ENCODE measurements at regions not wholly inside any gene's neighbourhood (a gene's known extent, or its start where the extent isn't known, plus 50 kb on each side); places are given as distances from the start of the nearest gene placed in this dataset.

DNA sequence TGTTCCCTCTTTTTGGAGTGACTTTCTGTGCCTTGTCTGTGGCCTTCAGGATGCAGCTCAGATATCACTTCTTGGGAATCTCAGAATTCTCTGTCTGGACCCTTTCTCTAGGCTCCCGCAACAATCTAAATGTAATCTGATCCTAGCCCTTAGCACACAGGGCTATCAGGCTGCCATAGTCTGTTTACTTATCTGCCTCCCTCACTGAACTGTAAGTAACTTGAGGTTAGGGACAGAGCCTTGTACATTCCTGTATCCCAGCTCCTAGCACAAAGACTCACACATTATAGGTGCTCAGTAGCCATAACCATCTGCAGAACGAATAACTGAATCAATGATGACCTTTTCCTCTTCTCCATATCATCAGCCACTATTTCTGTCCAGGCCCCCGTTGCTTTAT lies 69.5 kb downstream of the RTL9 start:
- Histone ChIP-seq H3K27ac (no peak overlapping the region), H3K9me3 (no peaks in the 10 kb centered on the region), H3K36me3 (replicated peaks in 1 of 2; ENCODE audit: insufficient read depth in 1 of 2, low read depth in 2 of 2) (no peaks in the 10 kb centered on the region), H3K4me3 (no peak overlapping the region), H3K27me3 (no peaks in the 10 kb centered on the region), H3K4me1 (no peaks in the 10 kb centered on the region)
- DNase-seq (no peak), ATAC-seq (no peak)
- intact Hi-C loops (cut with DNase I), result no loop called here
- TF ChIP-seq POLR2A (IDR thresholded peaks at IDR 0.05), result no peak
- TF ChIP-seq, protein P1, sequence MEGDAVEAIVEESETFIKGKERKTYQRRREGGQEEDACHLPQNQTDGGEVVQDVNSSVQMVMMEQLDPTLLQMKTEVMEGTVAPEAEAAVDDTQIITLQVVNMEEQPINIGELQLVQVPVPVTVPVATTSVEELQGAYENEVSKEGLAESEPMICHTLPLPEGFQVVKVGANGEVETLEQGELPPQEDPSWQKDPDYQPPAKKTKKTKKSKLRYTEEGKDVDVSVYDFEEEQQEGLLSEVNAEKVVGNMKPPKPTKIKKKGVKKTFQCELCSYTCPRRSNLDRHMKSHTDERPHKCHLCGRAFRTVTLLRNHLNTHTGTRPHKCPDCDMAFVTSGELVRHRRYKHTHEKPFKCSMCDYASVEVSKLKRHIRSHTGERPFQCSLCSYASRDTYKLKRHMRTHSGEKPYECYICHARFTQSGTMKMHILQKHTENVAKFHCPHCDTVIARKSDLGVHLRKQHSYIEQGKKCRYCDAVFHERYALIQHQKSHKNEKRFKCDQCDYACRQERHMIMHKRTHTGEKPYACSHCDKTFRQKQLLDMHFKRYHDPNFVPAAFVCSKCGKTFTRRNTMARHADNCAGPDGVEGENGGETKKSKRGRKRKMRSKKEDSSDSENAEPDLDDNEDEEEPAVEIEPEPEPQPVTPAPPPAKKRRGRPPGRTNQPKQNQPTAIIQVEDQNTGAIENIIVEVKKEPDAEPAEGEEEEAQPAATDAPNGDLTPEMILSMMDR (IDR thresholded peaks at IDR 0.05), result no peak
- 64 to 71% methylated on average over 3 of the region's 3 CpGs for WGBS, 2 donors

DNA sequence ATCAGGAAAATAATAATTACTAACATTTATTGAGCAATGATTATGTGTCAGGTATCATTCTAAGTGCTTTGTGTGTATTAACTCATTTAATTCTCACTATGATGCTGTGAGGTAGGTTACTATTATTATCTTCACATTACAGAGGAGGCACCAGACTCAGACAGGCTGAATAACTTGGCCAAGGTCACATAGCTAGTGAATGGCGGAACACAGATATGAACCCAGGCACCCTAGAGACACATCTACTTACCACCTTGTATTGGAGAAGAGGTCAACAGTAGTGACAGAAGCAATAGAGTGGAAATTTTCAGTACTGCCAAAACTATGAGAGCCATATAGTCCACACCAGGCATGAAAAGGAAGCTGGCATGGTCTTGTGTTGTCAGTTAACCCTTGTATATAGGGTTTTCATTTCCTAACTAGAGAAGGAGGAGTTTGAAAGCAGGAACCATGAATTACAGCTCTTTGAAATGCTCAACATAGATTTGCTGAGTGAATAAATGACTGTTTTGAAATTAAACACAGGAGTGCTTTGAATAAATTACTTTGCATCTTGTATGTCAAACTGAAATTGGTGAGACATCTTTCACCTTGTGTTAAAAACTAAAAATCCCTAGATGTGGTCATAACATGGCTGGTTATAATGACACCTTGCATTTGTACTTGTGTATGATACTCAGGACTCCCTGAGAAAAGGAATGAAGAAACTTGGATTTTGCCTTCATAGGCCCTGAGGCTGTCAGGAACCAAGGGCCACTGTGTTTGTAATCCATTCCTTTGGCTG lies 71.8 kb downstream of the RTL9 start:
- Histone ChIP-seq H3K4me1 (peaks cover 3% of the 10 kb centered on the region), H3K27ac (no peak overlapping the region), H3K9me3 (no peaks in the 10 kb centered on the region), H3K36me3 (replicated peaks in 1 of 2; ENCODE audit: insufficient read depth in 1 of 2, low read depth in 2 of 2) (no peaks in the 10 kb centered on the region), H3K4me3 (no peak overlapping the region), H3K27me3 (no peaks in the 10 kb centered on the region)
- ATAC-seq (no peak), DNase-seq (no peak)
- TF ChIP-seq, protein P1 (IDR thresholded peaks at IDR 0.05), result no peak
- no peak for TF ChIP-seq POLR2A (IDR thresholded peaks at IDR 0.05)
- 73 to 92% methylated on average over 1 of the region's 1 CpG for WGBS, 2 donors
- intact Hi-C loops (cut with DNase I), result no loop called here

- Histone ChIP-seq H3K27ac (no peak overlapping the region), H3K4me1 (peaks cover 3% of the 10 kb centered on the region), H3K27me3 (no peaks in the 10 kb centered on the region), H3K36me3 (replicated peaks in 1 of 2; ENCODE audit: insufficient read depth in 1 of 2, low read depth in 2 of 2) (no peaks in the 10 kb centered on the region), H3K4me3 (no peak overlapping the region), H3K9me3 (no peaks in the 10 kb centered on the region)
- TF ChIP-seq, protein P1 (IDR thresholded peaks at IDR 0.05), result no peak
- TF ChIP-seq POLR2A (IDR thresholded peaks at IDR 0.05), result no peak
- intact Hi-C loops (cut with DNase I), result no loop called here
- 76 to 91% methylated on average over 6 to 12 of the region's 12 CpGs for WGBS, 2 donors
- ATAC-seq (no peak), DNase-seq (no peak)
Observed at GRCh38 chrX:110432091-110432905, 73.7 kb downstream of the RTL9 start.

DNA sequence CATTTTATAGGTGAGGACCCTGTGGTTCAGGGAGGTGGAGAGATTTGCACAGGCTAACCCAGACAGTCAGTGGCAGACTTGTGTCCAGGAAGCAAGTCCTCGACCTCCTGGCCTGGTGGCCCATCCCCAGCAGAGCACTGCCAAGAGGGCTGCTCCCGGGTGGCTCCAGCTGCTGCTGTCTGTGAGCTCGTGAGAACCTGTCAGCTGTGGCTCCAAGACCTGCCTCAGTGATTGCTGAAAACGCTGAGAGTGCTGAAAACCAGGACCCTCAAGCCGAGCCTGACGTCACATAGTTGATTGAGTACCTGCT lies 74.2 kb downstream of the RTL9 start:
- 34 to 37% methylated on average over 4 to 6 of the region's 6 CpGs for WGBS, 2 donors
- Histone ChIP-seq H3K4me3 (no peak overlapping the region), H3K27ac (no peak overlapping the region), H3K9me3 (no peaks in the 10 kb centered on the region), H3K36me3 (replicated peaks in 1 of 2; ENCODE audit: insufficient read depth in 1 of 2, low read depth in 2 of 2) (no peaks in the 10 kb centered on the region), H3K4me1 (peaks cover 3% of the 10 kb centered on the region), H3K27me3 (no peaks in the 10 kb centered on the region)
- intact Hi-C loops (cut with DNase I), result no loop called here
- peak in 1 of 4 donors; percentile 15 for DNase-seq
- TF ChIP-seq POLR2A (IDR thresholded peaks at IDR 0.05), result no peak
- TF ChIP-seq, protein P1 (IDR thresholded peaks at IDR 0.05), result no peak
- ATAC-seq, result no peak

Measured in body of pancreas (tissue), 4 donors.